ENCODE measurements at regions not wholly inside any gene's neighbourhood (a gene's known extent, or its start where the extent isn't known, plus 50 kb on each side); places are given as distances from the start of the nearest gene placed in this dataset.

DNA sequence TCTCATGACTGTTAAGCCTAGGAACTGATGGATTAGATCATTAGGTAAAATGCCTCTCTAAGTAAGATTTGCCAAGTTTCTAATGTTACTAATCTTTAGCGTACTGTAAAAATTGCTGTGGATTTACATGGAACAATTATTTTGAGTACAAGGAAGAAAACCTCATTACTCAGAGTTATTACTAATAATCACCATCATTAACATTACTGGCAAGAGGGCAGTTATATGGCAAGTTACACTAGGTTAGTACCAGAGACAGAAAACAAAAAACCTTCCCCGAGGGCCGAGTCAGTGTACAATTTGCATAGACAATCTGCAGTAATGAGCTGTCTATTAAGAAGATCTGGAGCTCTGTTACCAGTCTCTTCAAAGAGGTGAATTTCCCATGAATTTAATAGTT lies 775.6 kb downstream of the GATA3 start:
- ATAC-seq (no peak), DNase-seq (no peak)
- H3K27me3 Mint-ChIP-seq (ENCODE audit: low read depth in 2 of 2) = no peaks in the 10 kb centered on the region
- H3K27ac Mint-ChIP-seq = no peak overlapping the region
- H3K4me3 Mint-ChIP-seq = no peak overlapping the region
- intact Hi-C loops (cut with micrococcal nuclease) = no loop called here
- H3K4me1 Mint-ChIP-seq = no peaks in the 10 kb centered on the region
- Histone ChIP-seq H3K27ac (ENCODE audit: low read length) (no peak overlapping the region), H3K27me3 (ENCODE audit: control insufficient read depth, insufficient read depth, low read length) (no peaks in the 10 kb centered on the region), H3K36me3 (ENCODE audit: control insufficient read depth, insufficient read depth, low read length) (no peaks in the 10 kb centered on the region), H3K4me3 (ENCODE audit: low read length) (no peak overlapping the region), H3K4me1 (ENCODE audit: control insufficient read depth, insufficient read depth, low read length) (no peaks in the 10 kb centered on the region), H3K9me3 (ENCODE audit: control insufficient read depth, insufficient read depth, low read length) (no peaks in the 10 kb centered on the region)
- WGBS (ENCODE audit: insufficient coverage) = 91% methylated on average over 2 of the region's 3 CpGs
- TF ChIP-seq, protein P1, sequence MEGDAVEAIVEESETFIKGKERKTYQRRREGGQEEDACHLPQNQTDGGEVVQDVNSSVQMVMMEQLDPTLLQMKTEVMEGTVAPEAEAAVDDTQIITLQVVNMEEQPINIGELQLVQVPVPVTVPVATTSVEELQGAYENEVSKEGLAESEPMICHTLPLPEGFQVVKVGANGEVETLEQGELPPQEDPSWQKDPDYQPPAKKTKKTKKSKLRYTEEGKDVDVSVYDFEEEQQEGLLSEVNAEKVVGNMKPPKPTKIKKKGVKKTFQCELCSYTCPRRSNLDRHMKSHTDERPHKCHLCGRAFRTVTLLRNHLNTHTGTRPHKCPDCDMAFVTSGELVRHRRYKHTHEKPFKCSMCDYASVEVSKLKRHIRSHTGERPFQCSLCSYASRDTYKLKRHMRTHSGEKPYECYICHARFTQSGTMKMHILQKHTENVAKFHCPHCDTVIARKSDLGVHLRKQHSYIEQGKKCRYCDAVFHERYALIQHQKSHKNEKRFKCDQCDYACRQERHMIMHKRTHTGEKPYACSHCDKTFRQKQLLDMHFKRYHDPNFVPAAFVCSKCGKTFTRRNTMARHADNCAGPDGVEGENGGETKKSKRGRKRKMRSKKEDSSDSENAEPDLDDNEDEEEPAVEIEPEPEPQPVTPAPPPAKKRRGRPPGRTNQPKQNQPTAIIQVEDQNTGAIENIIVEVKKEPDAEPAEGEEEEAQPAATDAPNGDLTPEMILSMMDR (IDR thresholded peaks at IDR 0.05) = no peak
- no peaks in the 10 kb centered on the region for H3K36me3 Mint-ChIP-seq
- H3K9me3 Mint-ChIP-seq = peaks cover 0 to 2% of the 10 kb centered on the region in 2 donors

GRCh38 chr10:8830876-8831275 lies 776.4 kb downstream of the GATA3 start:
- H3K27me3 Mint-ChIP-seq (ENCODE audit: low read depth in 2 of 2) = no peaks in the 10 kb centered on the region
- H3K4me1 Mint-ChIP-seq = no peaks in the 10 kb centered on the region
- DNase-seq (no peak), ATAC-seq (no peak)
- no peaks in the 10 kb centered on the region for H3K4me1 ChIP-seq (ENCODE audit: control insufficient read depth, insufficient read depth, low read length)
- peaks cover 0 to 2% of the 10 kb centered on the region in 2 donors for H3K9me3 Mint-ChIP-seq
- H3K9me3 ChIP-seq (ENCODE audit: control insufficient read depth, insufficient read depth, low read length) = no peaks in the 10 kb centered on the region
- no peaks in the 10 kb centered on the region for H3K36me3 ChIP-seq (ENCODE audit: control insufficient read depth, insufficient read depth, low read length)
- H3K36me3 Mint-ChIP-seq = no peaks in the 10 kb centered on the region
- no peak overlapping the region for H3K4me3 ChIP-seq (ENCODE audit: low read length)
- intact Hi-C loops (cut with micrococcal nuclease) = no loop called here
- TF ChIP-seq, protein P1 (IDR thresholded peaks at IDR 0.05) = no peak
- H3K4me3 Mint-ChIP-seq = no peak overlapping the region
- no peak overlapping the region for H3K27ac ChIP-seq (ENCODE audit: low read length)
- H3K27me3 ChIP-seq (ENCODE audit: control insufficient read depth, insufficient read depth, low read length) = no peaks in the 10 kb centered on the region
- no CpG with 5 or more reads among the region's 1 CpG for WGBS (ENCODE audit: insufficient coverage)
- no peak overlapping the region for H3K27ac Mint-ChIP-seq

DNA sequence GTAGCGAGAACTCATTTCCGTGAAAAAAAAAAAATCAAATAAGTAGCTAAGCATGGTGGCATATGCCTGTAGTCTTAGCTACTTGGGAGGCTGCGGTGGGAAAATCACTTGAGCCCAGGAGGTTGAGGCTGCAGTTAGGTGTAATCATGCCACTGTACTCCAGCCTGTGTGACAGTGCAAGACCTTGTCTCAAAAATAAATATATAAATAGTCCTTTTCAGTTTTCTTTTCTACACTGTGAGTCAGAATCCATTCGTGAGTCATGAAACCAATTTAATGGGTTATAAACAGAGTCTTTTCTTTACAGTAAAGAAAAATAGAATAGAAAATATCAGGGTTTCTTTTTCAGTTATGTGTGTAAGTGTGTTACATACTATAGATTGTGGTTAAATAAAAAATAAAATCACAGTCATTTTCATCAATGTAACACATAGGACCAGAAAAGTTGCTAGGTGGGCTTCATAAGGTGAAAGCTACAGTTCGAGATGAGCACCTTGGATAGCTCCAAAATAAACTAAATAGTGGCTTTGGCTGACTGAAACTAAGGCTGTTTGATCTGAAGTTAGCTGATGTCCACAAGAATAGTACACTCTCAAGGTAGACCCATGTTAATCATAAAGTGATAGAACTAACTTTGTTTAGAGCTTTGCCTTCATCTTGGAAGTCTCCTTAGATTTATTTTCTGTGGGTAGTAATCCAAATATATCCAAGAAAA lies 781.1 kb downstream of the GATA3 start:
- Histone ChIP-seq H3K36me3 (ENCODE audit: control insufficient read depth, insufficient read depth, low read length) (no peaks in the 10 kb centered on the region), H3K27me3 (ENCODE audit: control insufficient read depth, insufficient read depth, low read length) (no peaks in the 10 kb centered on the region), H3K4me3 (ENCODE audit: low read length) (no peak overlapping the region), H3K4me1 (ENCODE audit: control insufficient read depth, insufficient read depth, low read length) (no peaks in the 10 kb centered on the region), H3K9me3 (ENCODE audit: control insufficient read depth, insufficient read depth, low read length) (no peaks in the 10 kb centered on the region), H3K27ac (ENCODE audit: low read length) (no peak overlapping the region)
- Mint-ChIP-seq H3K9me3 (peaks cover 2 to 5% of the 10 kb centered on the region in 2 donors), H3K4me3 (no peak overlapping the region), H3K4me1 (no peaks in the 10 kb centered on the region), H3K27me3 (ENCODE audit: low read depth in 2 of 2) (peaks cover 2 to 16% of the 10 kb centered on the region in 2 donors), H3K36me3 (no peaks in the 10 kb centered on the region), H3K27ac (no peak overlapping the region)
- intact Hi-C loops (cut with micrococcal nuclease) = no loop called here
- TF ChIP-seq, protein P1 (IDR thresholded peaks at IDR 0.05) = no peak
- WGBS (ENCODE audit: insufficient coverage) = 89% methylated on average over 4 of the region's 5 CpGs
- DNase-seq = no peak
- no peak for ATAC-seq

GRCh38 chr10:8840356-8840755 lies 785.9 kb downstream of the GATA3 start:
- WGBS (ENCODE audit: insufficient coverage) = 87% methylated on average over 5 of the region's 5 CpGs

More at GRCh38 chr10:8840356-8840755, 785.9 kb downstream of the GATA3 start:
- DNase-seq (no peak), ATAC-seq (no peak)
- Histone ChIP-seq H3K9me3 (ENCODE audit: control insufficient read depth, insufficient read depth, low read length) (no peaks in the 10 kb centered on the region), H3K4me1 (ENCODE audit: control insufficient read depth, insufficient read depth, low read length) (no peaks in the 10 kb centered on the region), H3K36me3 (ENCODE audit: control insufficient read depth, insufficient read depth, low read length) (no peaks in the 10 kb centered on the region), H3K4me3 (ENCODE audit: low read length) (no peak overlapping the region), H3K27me3 (ENCODE audit: control insufficient read depth, insufficient read depth, low read length) (no peaks in the 10 kb centered on the region), H3K27ac (ENCODE audit: low read length) (no peak overlapping the region)
- H3K36me3 Mint-ChIP-seq = peaks cover 8% of the 10 kb centered on the region
- H3K9me3 Mint-ChIP-seq = peaks cover 5 to 6% of the 10 kb centered on the region in 2 donors
- no peaks in the 10 kb centered on the region for H3K4me1 Mint-ChIP-seq
- no peak overlapping the region for H3K4me3 Mint-ChIP-seq
- no peak overlapping the region for H3K27ac Mint-ChIP-seq
- intact Hi-C loops (cut with micrococcal nuclease) = no loop called here
- peaks cover 5 to 30% of the 10 kb centered on the region in 2 donors for H3K27me3 Mint-ChIP-seq (ENCODE audit: low read depth in 2 of 2)
- TF ChIP-seq, protein P1 (IDR thresholded peaks at IDR 0.05) = no peak
